ENCODE measurements at regions not wholly inside any gene's neighbourhood (a gene's known extent, or its start where the extent isn't known, plus 50 kb on each side); places are given as distances from the start of the nearest gene placed in this dataset.
A peak's percentile ranks its signal among the peaks of the same experiment; 100 is the strongest.

DNA sequence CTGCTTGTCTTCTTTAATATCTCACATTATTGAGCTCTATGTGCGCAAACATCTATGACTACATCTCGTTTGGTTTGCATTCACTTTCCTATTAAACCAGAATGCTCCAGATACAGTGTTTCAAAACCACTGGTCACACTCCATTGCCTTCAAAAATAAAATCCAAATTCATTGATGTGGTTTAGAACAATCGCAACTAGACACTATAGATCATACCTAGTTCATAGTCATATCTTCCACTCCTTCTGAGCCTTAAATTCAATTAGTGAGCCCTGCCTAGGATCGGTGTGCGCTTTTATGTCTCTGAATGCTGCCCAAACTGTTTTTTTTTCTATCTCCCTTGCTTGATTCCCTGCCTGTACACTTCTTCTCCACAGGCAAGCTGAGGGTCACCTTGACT is 238.5 kb upstream of the RGPD4 start:
- H3F3A ChIP-seq (ENCODE audit: insufficient read depth, low read length, poor library complexity, severe bottlenecking): no peaks in the 10 kb centered on the region
- no peaks in the 10 kb centered on the region for H3K36me3 ChIP-seq (ENCODE audit: insufficient read depth, low read length)
- H4K20me1 ChIP-seq (ENCODE audit: insufficient read depth): no peaks in the 10 kb centered on the region
- H3K27me3 ChIP-seq (ENCODE audit: insufficient read depth, low read depth, low read length): no peaks in the 10 kb centered on the region
- no peaks in the 10 kb centered on the region for H3K9me2 ChIP-seq (ENCODE audit: insufficient read depth, low read length)
- no peak overlapping the region for H2AFZ ChIP-seq (ENCODE audit: low read depth, low read length)
- H3K9ac ChIP-seq (ENCODE audit: low read length): no peak overlapping the region
- no peak overlapping the region for H3K27ac ChIP-seq (ENCODE audit: low read length)
- no peaks in the 10 kb centered on the region for H3K9me3 ChIP-seq (ENCODE audit: low read length)
- H3K4me2 ChIP-seq (ENCODE audit: low read length): no peak overlapping the region
- H3K4me3 ChIP-seq (ENCODE audit: low read length): no peak overlapping the region
- TF ChIP-seq SMC3 (conservative IDR thresholded peaks at IDR 0.05; ENCODE audit: poor library complexity): no peak
- TF ChIP-seq, protein P1, sequence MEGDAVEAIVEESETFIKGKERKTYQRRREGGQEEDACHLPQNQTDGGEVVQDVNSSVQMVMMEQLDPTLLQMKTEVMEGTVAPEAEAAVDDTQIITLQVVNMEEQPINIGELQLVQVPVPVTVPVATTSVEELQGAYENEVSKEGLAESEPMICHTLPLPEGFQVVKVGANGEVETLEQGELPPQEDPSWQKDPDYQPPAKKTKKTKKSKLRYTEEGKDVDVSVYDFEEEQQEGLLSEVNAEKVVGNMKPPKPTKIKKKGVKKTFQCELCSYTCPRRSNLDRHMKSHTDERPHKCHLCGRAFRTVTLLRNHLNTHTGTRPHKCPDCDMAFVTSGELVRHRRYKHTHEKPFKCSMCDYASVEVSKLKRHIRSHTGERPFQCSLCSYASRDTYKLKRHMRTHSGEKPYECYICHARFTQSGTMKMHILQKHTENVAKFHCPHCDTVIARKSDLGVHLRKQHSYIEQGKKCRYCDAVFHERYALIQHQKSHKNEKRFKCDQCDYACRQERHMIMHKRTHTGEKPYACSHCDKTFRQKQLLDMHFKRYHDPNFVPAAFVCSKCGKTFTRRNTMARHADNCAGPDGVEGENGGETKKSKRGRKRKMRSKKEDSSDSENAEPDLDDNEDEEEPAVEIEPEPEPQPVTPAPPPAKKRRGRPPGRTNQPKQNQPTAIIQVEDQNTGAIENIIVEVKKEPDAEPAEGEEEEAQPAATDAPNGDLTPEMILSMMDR (IDR thresholded peaks at IDR 0.05; ENCODE audit: poor library complexity, severe bottlenecking): no peak
- no peak for TF ChIP-seq RAD21 (conservative IDR thresholded peaks at IDR 0.05)
- TF ChIP-seq, protein P2, sequence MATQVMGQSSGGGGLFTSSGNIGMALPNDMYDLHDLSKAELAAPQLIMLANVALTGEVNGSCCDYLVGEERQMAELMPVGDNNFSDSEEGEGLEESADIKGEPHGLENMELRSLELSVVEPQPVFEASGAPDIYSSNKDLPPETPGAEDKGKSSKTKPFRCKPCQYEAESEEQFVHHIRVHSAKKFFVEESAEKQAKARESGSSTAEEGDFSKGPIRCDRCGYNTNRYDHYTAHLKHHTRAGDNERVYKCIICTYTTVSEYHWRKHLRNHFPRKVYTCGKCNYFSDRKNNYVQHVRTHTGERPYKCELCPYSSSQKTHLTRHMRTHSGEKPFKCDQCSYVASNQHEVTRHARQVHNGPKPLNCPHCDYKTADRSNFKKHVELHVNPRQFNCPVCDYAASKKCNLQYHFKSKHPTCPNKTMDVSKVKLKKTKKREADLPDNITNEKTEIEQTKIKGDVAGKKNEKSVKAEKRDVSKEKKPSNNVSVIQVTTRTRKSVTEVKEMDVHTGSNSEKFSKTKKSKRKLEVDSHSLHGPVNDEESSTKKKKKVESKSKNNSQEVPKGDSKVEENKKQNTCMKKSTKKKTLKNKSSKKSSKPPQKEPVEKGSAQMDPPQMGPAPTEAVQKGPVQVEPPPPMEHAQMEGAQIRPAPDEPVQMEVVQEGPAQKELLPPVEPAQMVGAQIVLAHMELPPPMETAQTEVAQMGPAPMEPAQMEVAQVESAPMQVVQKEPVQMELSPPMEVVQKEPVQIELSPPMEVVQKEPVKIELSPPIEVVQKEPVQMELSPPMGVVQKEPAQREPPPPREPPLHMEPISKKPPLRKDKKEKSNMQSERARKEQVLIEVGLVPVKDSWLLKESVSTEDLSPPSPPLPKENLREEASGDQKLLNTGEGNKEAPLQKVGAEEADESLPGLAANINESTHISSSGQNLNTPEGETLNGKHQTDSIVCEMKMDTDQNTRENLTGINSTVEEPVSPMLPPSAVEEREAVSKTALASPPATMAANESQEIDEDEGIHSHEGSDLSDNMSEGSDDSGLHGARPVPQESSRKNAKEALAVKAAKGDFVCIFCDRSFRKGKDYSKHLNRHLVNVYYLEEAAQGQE (IDR thresholded peaks at IDR 0.05; ENCODE audit: borderline replicate concordance): no peak
- no peak for TF ChIP-seq EP300 (conservative IDR thresholded peaks at IDR 0.05; ENCODE audit: poor library complexity, severe bottlenecking)
- no peak for TF ChIP-seq TAF1 (IDR thresholded peaks at IDR 0.05; ENCODE audit: low read depth)
- TF ChIP-seq MXI1 (conservative IDR thresholded peaks at IDR 0.05; ENCODE audit: poor library complexity, severe bottlenecking): no peak
- TF ChIP-seq EZH2 (IDR thresholded peaks at IDR 0.05; ENCODE audit: borderline replicate concordance, insufficient read depth, low read length, poor library complexity, severe bottlenecking): no peak
- no peaks in the 10 kb centered on the region for H3K79me2 ChIP-seq (replicated peaks; ENCODE audit: insufficient read depth, low read length)

DNA sequence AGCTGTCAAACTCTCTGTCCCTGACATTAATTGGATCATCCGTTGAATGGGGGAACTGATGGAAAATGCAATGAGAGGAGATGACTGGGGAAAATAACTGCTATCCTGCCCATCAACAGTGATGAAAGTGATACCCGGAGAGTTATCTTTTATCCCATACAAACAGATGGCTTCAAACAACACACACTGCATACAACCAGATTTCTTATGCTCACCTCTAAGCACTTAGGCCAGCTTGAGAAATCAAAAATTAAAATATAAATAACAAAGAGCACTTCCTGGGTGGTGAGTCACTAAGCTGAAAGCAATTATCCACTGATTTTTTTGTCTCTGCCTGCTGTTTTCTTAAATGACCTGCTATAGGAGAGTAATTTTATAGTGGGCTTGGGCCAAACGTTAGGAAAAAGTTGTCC is 237.6 kb upstream of the RGPD4 start:
- H3K9me2 ChIP-seq (ENCODE audit: insufficient read depth, low read length): no peaks in the 10 kb centered on the region
- H3K27ac ChIP-seq (ENCODE audit: low read length): no peak overlapping the region
- no peak overlapping the region for H3K9ac ChIP-seq (ENCODE audit: low read length)
- H2AFZ ChIP-seq (ENCODE audit: low read depth, low read length): no peak overlapping the region
- no peaks in the 10 kb centered on the region for H3F3A ChIP-seq (ENCODE audit: insufficient read depth, low read length, poor library complexity, severe bottlenecking)
- H3K79me2 ChIP-seq (replicated peaks; ENCODE audit: insufficient read depth, low read length): no peaks in the 10 kb centered on the region
- no peaks in the 10 kb centered on the region for H3K27me3 ChIP-seq (ENCODE audit: insufficient read depth, low read depth, low read length)
- no peaks in the 10 kb centered on the region for H3K36me3 ChIP-seq (ENCODE audit: insufficient read depth, low read length)
- TF ChIP-seq MXI1 (conservative IDR thresholded peaks at IDR 0.05; ENCODE audit: poor library complexity, severe bottlenecking) (no peak), EP300 (conservative IDR thresholded peaks at IDR 0.05; ENCODE audit: poor library complexity, severe bottlenecking) (peak; percentile 62), POLR2AphosphoS5 (IDR thresholded peaks at IDR 0.05) (peak; percentile 43)
- no peaks in the 10 kb centered on the region for H3K9me3 ChIP-seq (ENCODE audit: low read length)
- H4K20me1 ChIP-seq (ENCODE audit: insufficient read depth): no peaks in the 10 kb centered on the region
- H3K4me3 ChIP-seq (ENCODE audit: low read length): no peak overlapping the region
- no peak overlapping the region for H3K4me2 ChIP-seq (ENCODE audit: low read length)
